ENCODE measurements at regions not wholly inside any gene's neighbourhood (a gene's known extent, or its start where the extent isn't known, plus 50 kb on each side); places are given as distances from the start of the nearest gene placed in this dataset.

DNA sequence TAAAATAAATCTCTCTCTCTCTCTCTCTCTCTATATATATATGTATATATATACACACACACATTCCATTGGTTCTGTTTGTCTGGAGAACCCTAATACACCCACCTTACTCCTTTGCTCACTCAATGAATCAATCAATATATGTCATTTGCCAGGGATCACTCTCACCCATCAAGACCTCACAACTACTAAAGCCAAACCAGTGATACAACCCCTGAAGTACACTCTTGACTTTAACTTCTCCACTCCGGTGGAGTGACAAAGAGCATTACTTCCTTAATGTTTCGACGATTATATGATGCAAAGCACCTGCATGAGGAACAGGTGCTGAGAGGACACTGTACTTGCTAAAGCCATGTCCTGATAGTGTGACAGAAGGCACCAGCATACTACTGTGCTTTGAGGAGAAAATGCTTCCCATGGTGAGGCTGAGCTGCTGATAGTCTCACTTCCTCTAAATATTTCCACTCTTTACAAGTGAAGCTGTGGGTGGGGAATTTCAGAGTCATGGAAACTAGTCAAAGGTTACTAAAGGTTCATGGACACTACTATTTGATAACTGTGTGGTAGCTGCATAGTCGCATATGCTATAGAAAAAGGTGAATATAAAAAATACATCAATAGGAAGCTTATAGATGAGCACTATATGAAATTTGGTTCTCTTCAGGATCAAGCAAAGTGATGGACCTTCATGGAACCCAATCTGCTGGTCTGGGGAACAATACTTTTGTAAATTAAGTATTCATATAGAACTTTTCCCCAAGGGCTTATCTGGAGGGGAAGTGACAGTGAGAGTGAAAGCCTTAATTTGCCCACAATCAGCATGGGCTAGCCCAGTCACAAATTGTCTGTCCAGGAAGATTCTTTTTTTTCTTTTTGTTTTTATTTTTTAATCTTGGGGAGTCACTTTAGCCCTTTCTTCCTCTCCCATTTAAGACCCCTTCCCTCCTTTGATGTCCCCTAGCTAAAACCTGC is 141.9 kb upstream of the NEDD9 start (continued):
- TF ChIP-seq JUNB (IDR thresholded peaks at IDR 0.05) (peak; percentile 73), ZNF384 (IDR thresholded peaks at IDR 0.05; ENCODE audit: borderline replicate concordance, low read depth, low read length) (peak; percentile 60; the same call in 1 of the 2 replicates), NR2C1 (IDR thresholded peaks at IDR 0.05) (no peak), RFX5 (IDR thresholded peaks at IDR 0.05; ENCODE audit: low read depth, low read length) (no peak), ZBTB33 (IDR thresholded peaks at IDR 0.05) (no peak), SMAD5 (IDR thresholded peaks at IDR 0.05; ENCODE audit: low read depth) (peak; percentile 33; the same call in 1 of the 2 replicates), GABPA (IDR thresholded peaks at IDR 0.05; ENCODE audit: low read depth) (0 out of 2 replicates have a peak, but pooled peaks have one; percentile 35), PBX3 (IDR thresholded peaks at IDR 0.05; ENCODE audit: insufficient replicate concordance, low read depth, low read length) (no peak), NRF1 (conservative IDR thresholded peaks at IDR 0.05; ENCODE audit: low read depth, low read length) (no peak), POLR2AphosphoS2 (IDR thresholded peaks at IDR 0.05; ENCODE audit: low read depth, low read length) (peak; percentile 40; the same call in 1 of the 2 replicates), HDGF (IDR thresholded peaks at IDR 0.05) (peak; percentile 82; the same call in 1 of the 2 replicates), KAT2A (conservative IDR thresholded peaks at IDR 0.05; ENCODE audit: control insufficient read depth, low read depth, low read length) (no peak), TCF12 (IDR thresholded peaks at IDR 0.05; ENCODE audit: low read depth, low read length) (peak; percentile 84), KDM1A (IDR thresholded peaks at IDR 0.05; ENCODE audit: borderline replicate concordance) (no peak)
- TF ChIP-seq, protein P1, sequence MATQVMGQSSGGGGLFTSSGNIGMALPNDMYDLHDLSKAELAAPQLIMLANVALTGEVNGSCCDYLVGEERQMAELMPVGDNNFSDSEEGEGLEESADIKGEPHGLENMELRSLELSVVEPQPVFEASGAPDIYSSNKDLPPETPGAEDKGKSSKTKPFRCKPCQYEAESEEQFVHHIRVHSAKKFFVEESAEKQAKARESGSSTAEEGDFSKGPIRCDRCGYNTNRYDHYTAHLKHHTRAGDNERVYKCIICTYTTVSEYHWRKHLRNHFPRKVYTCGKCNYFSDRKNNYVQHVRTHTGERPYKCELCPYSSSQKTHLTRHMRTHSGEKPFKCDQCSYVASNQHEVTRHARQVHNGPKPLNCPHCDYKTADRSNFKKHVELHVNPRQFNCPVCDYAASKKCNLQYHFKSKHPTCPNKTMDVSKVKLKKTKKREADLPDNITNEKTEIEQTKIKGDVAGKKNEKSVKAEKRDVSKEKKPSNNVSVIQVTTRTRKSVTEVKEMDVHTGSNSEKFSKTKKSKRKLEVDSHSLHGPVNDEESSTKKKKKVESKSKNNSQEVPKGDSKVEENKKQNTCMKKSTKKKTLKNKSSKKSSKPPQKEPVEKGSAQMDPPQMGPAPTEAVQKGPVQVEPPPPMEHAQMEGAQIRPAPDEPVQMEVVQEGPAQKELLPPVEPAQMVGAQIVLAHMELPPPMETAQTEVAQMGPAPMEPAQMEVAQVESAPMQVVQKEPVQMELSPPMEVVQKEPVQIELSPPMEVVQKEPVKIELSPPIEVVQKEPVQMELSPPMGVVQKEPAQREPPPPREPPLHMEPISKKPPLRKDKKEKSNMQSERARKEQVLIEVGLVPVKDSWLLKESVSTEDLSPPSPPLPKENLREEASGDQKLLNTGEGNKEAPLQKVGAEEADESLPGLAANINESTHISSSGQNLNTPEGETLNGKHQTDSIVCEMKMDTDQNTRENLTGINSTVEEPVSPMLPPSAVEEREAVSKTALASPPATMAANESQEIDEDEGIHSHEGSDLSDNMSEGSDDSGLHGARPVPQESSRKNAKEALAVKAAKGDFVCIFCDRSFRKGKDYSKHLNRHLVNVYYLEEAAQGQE (IDR thresholded peaks at IDR 0.05; ENCODE audit: low read depth, low read length): no peak
- TF ChIP-seq, protein P2, sequence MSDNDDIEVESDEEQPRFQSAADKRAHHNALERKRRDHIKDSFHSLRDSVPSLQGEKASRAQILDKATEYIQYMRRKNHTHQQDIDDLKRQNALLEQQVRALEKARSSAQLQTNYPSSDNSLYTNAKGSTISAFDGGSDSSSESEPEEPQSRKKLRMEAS (IDR thresholded peaks at IDR 0.05; ENCODE audit: low read depth, low read length): no peak
- TF ChIP-seq, protein P3, sequence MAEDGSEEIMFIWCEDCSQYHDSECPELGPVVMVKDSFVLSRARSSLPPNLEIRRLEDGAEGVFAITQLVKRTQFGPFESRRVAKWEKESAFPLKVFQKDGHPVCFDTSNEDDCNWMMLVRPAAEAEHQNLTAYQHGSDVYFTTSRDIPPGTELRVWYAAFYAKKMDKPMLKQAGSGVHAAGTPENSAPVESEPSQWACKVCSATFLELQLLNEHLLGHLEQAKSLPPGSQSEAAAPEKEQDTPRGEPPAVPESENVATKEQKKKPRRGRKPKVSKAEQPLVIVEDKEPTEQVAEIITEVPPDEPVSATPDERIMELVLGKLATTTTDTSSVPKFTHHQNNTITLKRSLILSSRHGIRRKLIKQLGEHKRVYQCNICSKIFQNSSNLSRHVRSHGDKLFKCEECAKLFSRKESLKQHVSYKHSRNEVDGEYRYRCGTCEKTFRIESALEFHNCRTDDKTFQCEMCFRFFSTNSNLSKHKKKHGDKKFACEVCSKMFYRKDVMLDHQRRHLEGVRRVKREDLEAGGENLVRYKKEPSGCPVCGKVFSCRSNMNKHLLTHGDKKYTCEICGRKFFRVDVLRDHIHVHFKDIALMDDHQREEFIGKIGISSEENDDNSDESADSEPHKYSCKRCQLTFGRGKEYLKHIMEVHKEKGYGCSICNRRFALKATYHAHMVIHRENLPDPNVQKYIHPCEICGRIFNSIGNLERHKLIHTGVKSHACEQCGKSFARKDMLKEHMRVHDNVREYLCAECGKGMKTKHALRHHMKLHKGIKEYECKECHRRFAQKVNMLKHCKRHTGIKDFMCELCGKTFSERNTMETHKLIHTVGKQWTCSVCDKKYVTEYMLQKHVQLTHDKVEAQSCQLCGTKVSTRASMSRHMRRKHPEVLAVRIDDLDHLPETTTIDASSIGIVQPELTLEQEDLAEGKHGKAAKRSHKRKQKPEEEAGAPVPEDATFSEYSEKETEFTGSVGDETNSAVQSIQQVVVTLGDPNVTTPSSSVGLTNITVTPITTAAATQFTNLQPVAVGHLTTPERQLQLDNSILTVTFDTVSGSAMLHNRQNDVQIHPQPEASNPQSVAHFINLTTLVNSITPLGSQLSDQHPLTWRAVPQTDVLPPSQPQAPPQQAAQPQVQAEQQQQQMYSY (CRISPR knock-in tag; IDR thresholded peaks at IDR 0.05): no peak

Data from GM12878 (cell line).